ENCODE measurements at regions not wholly inside any gene's neighbourhood (a gene's known extent, or its start where the extent isn't known, plus 50 kb on each side); places are given as distances from the start of the nearest gene placed in this dataset.

DNA sequence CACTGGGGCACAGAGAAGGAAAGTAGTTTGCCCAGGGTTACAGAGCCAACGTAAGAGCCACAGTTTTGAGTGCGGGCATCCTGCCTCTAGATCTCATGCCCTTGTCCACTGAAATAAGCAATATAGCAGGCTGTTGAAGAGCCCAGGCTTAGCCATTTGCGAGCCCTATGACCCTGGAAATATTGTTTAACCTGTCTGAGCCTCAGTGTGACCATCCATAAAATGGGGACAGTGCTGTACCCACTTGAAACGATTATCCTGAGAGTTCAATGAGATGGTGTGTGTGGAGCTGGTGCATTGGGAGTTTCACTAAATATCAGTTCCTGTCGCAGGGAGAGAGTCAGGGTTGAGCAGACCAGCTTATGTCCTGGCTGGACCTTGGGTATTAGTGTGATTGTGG is 173.1 kb upstream of the KCNG1 start:
- TF ChIP-seq, protein P1, sequence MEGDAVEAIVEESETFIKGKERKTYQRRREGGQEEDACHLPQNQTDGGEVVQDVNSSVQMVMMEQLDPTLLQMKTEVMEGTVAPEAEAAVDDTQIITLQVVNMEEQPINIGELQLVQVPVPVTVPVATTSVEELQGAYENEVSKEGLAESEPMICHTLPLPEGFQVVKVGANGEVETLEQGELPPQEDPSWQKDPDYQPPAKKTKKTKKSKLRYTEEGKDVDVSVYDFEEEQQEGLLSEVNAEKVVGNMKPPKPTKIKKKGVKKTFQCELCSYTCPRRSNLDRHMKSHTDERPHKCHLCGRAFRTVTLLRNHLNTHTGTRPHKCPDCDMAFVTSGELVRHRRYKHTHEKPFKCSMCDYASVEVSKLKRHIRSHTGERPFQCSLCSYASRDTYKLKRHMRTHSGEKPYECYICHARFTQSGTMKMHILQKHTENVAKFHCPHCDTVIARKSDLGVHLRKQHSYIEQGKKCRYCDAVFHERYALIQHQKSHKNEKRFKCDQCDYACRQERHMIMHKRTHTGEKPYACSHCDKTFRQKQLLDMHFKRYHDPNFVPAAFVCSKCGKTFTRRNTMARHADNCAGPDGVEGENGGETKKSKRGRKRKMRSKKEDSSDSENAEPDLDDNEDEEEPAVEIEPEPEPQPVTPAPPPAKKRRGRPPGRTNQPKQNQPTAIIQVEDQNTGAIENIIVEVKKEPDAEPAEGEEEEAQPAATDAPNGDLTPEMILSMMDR (optimal IDR thresholded peaks at IDR 0.05 in 1 of 3, IDR thresholded peaks at IDR 0.05 in 1 of 3, conservative IDR thresholded peaks at IDR 0.05 in 1 of 3; ENCODE audit: extremely low read depth in 1 of 3, insufficient read depth in 2 of 3, low read length in 3 of 3), result no peak
- TF ChIP-seq EZH2 (IDR thresholded peaks at IDR 0.05; ENCODE audit: low read length), result no peak
